Stimulated activated CD8-positive, alpha-beta memory T cell treated with anti-CD3 and anti-CD28 coated beads, Interleukin-15, amount 100 ng/mL, for 48 hours (primary cell): ENCODE measurements at regions not wholly inside any gene's neighbourhood (a gene's known extent, or its start where the extent isn't known, plus 50 kb on each side); places are given as distances from the start of the nearest gene placed in this dataset.
"Not testable (repeated sequence)": the region's sequence is repeated elsewhere in the genome, so short reads cannot be mapped to it uniquely, and the experiment has no call there.

Source experiments
- DNase-seq, 2 donors: peaks; one replicate each; pipeline ENCODE4 v3.0.0-alpha.2; 2020; ENCODE audit warnings: low read depth in 2 of 2

- not testable (repeated sequence) for DNase-seq
Measured at GRCh38 chr9:85880507-85880906, 60.4 kb upstream of the NAA35 start.

GRCh38 chr9:85884256-85884655 is 56.7 kb upstream of the NAA35 start:
- DNase-seq, result no peak

- DNase-seq, result no peak
Measured at GRCh38 chr9:85890962-85891361, 50.0 kb upstream of the NAA35 start.
